ENCODE measurements at regions not wholly inside any gene's neighbourhood (a gene's known extent, or its start where the extent isn't known, plus 50 kb on each side); places are given as distances from the start of the nearest gene placed in this dataset.
"Not testable (repeated sequence)": the region's sequence is repeated elsewhere in the genome, so short reads cannot be mapped to it uniquely, and the experiment has no call there.

- Histone ChIP-seq H3K4me1 (ENCODE audit: insufficient read depth) (no peaks in the 10 kb centered on the region), H3K4me2 (no peak overlapping the region), H3K79me2 (no peaks in the 10 kb centered on the region), H3K9me3 (ENCODE audit: low read depth) (no peaks in the 10 kb centered on the region), H3K27ac (no peak overlapping the region), H3K9me2 (replicated peaks; ENCODE audit: insufficient read depth) (no peaks in the 10 kb centered on the region), H2AFZ (no peak overlapping the region), H3K4me3 (no peak overlapping the region), H3K27me3 (no peaks in the 10 kb centered on the region), H3K36me3 (replicated peaks; ENCODE audit: insufficient read depth, low read depth) (no peaks in the 10 kb centered on the region), H4K20me1 (ENCODE audit: insufficient read depth, poor library complexity, severe bottlenecking) (no peaks in the 10 kb centered on the region)
- TF ChIP-seq CTCF (IDR thresholded peaks at IDR 0.05; ENCODE audit: poor library complexity) (no peak), EZH2phosphoT487 (IDR thresholded peaks at IDR 0.05; ENCODE audit: low read depth, severe bottlenecking, unreplicated experiment) (no peak), EZH2 (IDR thresholded peaks at IDR 0.05; ENCODE audit: borderline replicate concordance) (no peak)
- DNase-seq (ENCODE audit: low spot score) = no peak
- WGBS (ENCODE audit: low lambda C conversion rate, missing lambda C conversion rate) = 75% methylated on average over 3 of the region's 3 CpGs
Measured at GRCh38 chr5:8561224-8561840, 692.4 kb downstream of the MTRR start.

GRCh38 chr5:8561854-8562253, 692.9 kb downstream of the MTRR start:
- Histone ChIP-seq H3K36me3 (replicated peaks; ENCODE audit: insufficient read depth, low read depth) (no peaks in the 10 kb centered on the region), H3K9me3 (ENCODE audit: low read depth) (no peaks in the 10 kb centered on the region), H3K4me3 (no peak overlapping the region), H3K9me2 (replicated peaks; ENCODE audit: insufficient read depth) (no peaks in the 10 kb centered on the region), H2AFZ (no peak overlapping the region), H3K4me2 (no peak overlapping the region), H3K27ac (no peak overlapping the region), H3K4me1 (ENCODE audit: insufficient read depth) (no peaks in the 10 kb centered on the region), H4K20me1 (ENCODE audit: insufficient read depth, poor library complexity, severe bottlenecking) (no peaks in the 10 kb centered on the region), H3K27me3 (no peaks in the 10 kb centered on the region), H3K79me2 (no peaks in the 10 kb centered on the region)
- no peak for DNase-seq (ENCODE audit: low spot score)
- TF ChIP-seq EZH2phosphoT487 (IDR thresholded peaks at IDR 0.05; ENCODE audit: low read depth, severe bottlenecking, unreplicated experiment) (no peak), EZH2 (IDR thresholded peaks at IDR 0.05; ENCODE audit: borderline replicate concordance) (no peak), CTCF (IDR thresholded peaks at IDR 0.05; ENCODE audit: poor library complexity) (no peak)

GRCh38 chr5:8563540-8563939, 694.6 kb downstream of the MTRR start:
- not testable (repeated sequence) for H3K27me3 ChIP-seq; H3K4me1 ChIP-seq (ENCODE audit: insufficient read depth); H4K20me1 ChIP-seq (ENCODE audit: insufficient read depth, poor library complexity, severe bottlenecking); DNase-seq (ENCODE audit: low spot score); H3K79me2 ChIP-seq; H2AFZ ChIP-seq; H3K9me2 ChIP-seq (replicated peaks; ENCODE audit: insufficient read depth); H3K4me3 ChIP-seq; H3K36me3 ChIP-seq (replicated peaks; ENCODE audit: insufficient read depth, low read depth); H3K4me2 ChIP-seq; H3K9me3 ChIP-seq (ENCODE audit: low read depth); H3K27ac ChIP-seq
- WGBS (ENCODE audit: low lambda C conversion rate, missing lambda C conversion rate) = 95% methylated on average over 6 of the region's 6 CpGs

GRCh38 chr5:8568858-8569257, 699.9 kb downstream of the MTRR start:
- Histone ChIP-seq H3K4me3 (no peak overlapping the region), H3K36me3 (replicated peaks; ENCODE audit: insufficient read depth, low read depth) (no peaks in the 10 kb centered on the region), H3K4me2 (no peak overlapping the region), H3K9me2 (replicated peaks; ENCODE audit: insufficient read depth) (no peaks in the 10 kb centered on the region), H3K27me3 (no peaks in the 10 kb centered on the region), H3K27ac (no peak overlapping the region), H3K79me2 (no peaks in the 10 kb centered on the region), H3K9me3 (ENCODE audit: low read depth) (no peaks in the 10 kb centered on the region), H2AFZ (no peak overlapping the region), H4K20me1 (ENCODE audit: insufficient read depth, poor library complexity, severe bottlenecking) (no peaks in the 10 kb centered on the region), H3K4me1 (ENCODE audit: insufficient read depth) (no peaks in the 10 kb centered on the region)
- TF ChIP-seq EZH2phosphoT487 (IDR thresholded peaks at IDR 0.05; ENCODE audit: low read depth, severe bottlenecking, unreplicated experiment) (no peak), CTCF (IDR thresholded peaks at IDR 0.05; ENCODE audit: poor library complexity) (no peak), EZH2 (IDR thresholded peaks at IDR 0.05; ENCODE audit: borderline replicate concordance) (no peak)
- 73% methylated on average over 6 of the region's 6 CpGs for WGBS (ENCODE audit: low lambda C conversion rate, missing lambda C conversion rate)
- no peak for DNase-seq (ENCODE audit: low spot score)
